ENCODE measurements at regions not wholly inside any gene's neighbourhood (a gene's known extent, or its start where the extent isn't known, plus 50 kb on each side); places are given as distances from the start of the nearest gene placed in this dataset.

GRCh38 chr1:2966449-2967328, 54.6 kb upstream of the ACTRT2 start:
- H3K27ac ChIP-seq = no peak overlapping the region
- H3K4me1 ChIP-seq = peaks cover 5% of the 10 kb centered on the region
- no peak overlapping the region for H3K4me3 ChIP-seq
- no peaks in the 10 kb centered on the region for H3K9me3 ChIP-seq
- 78 to 82% methylated on average over 25 of the region's 25 CpGs for WGBS, 2 donors
- no peak for DNase-seq
- H3K36me3 ChIP-seq (ENCODE audit: low read depth, missing control alignments) = no peaks in the 10 kb centered on the region
- no peaks in the 10 kb centered on the region for H3K27me3 ChIP-seq
- no peak for TF ChIP-seq CTCF (IDR thresholded peaks at IDR 0.05)
- TF ChIP-seq POLR2A (IDR thresholded peaks at IDR 0.05) = no peak
- intact Hi-C loops (cut with DNase I; ENCODE audit: low total_unique reads) = no loop called here

- Histone ChIP-seq H3K4me3 (no peak overlapping the region), H3K9me3 (no peaks in the 10 kb centered on the region), H3K27ac (no peak overlapping the region), H3K36me3 (ENCODE audit: low read depth, missing control alignments) (no peaks in the 10 kb centered on the region), H3K27me3 (no peaks in the 10 kb centered on the region), H3K4me1 (peaks cover 5% of the 10 kb centered on the region)
- intact Hi-C loops (cut with DNase I; ENCODE audit: low total_unique reads) = no loop called here
- WGBS, 2 donors = 70 to 88% methylated on average over 2 to 15 of the region's 15 CpGs
- DNase-seq = no peak
- no peak for TF ChIP-seq CTCF (IDR thresholded peaks at IDR 0.05)
- TF ChIP-seq POLR2A (IDR thresholded peaks at IDR 0.05) = no peak
Observed at GRCh38 chr1:2967329-2967725, 53.9 kb upstream of the ACTRT2 start.

GRCh38 chr1:2967881-2968280, 53.4 kb upstream of the ACTRT2 start:
- intact Hi-C loops (cut with DNase I; ENCODE audit: low total_unique reads) = no loop called here
- DNase-seq = no peak
- Histone ChIP-seq H3K4me1 (peaks cover 5% of the 10 kb centered on the region), H3K9me3 (no peaks in the 10 kb centered on the region), H3K36me3 (ENCODE audit: low read depth, missing control alignments) (no peaks in the 10 kb centered on the region), H3K27me3 (no peaks in the 10 kb centered on the region), H3K4me3 (no peak overlapping the region), H3K27ac (no peak overlapping the region)
- TF ChIP-seq CTCF (IDR thresholded peaks at IDR 0.05) (no peak), POLR2A (IDR thresholded peaks at IDR 0.05) (no peak)
- WGBS, 2 donors = 45 to 73% methylated on average over 10 of the region's 10 CpGs

GRCh38 chr1:2968471-2968881, 52.8 kb upstream of the ACTRT2 start:
- DNase-seq = no peak
- H3K9me3 ChIP-seq = no peaks in the 10 kb centered on the region
- TF ChIP-seq CTCF (IDR thresholded peaks at IDR 0.05) (no peak), POLR2A (IDR thresholded peaks at IDR 0.05) (no peak)
- H3K27me3 ChIP-seq = no peaks in the 10 kb centered on the region
- H3K27ac ChIP-seq = no peak overlapping the region
- H3K4me1 ChIP-seq = peaks cover 5% of the 10 kb centered on the region
- H3K36me3 ChIP-seq (ENCODE audit: low read depth, missing control alignments) = no peaks in the 10 kb centered on the region
- 62% methylated on average over 21 to 25 of the region's 25 CpGs for WGBS, 2 donors
- intact Hi-C loops (cut with DNase I; ENCODE audit: low total_unique reads) = no loop called here
- no peak overlapping the region for H3K4me3 ChIP-seq

Data from testis (tissue), 2 donors.